ENCODE measurements at regions not wholly inside any gene's neighbourhood (a gene's known extent, or its start where the extent isn't known, plus 50 kb on each side); places are given as distances from the start of the nearest gene placed in this dataset.

- TF ChIP-seq MAFK (IDR thresholded peaks at IDR 0.05; ENCODE audit: low read depth, low read length), result no peak
- no peak for TF ChIP-seq ZNF274 (IDR thresholded peaks at IDR 0.05; ENCODE audit: borderline replicate concordance, extremely low read depth, low read length)
- no peak for TF ChIP-seq CBX5 (IDR thresholded peaks at IDR 0.05; ENCODE audit: low read depth, low read length)
Measured at GRCh38 chr6:80528115-80528514, 421.6 kb downstream of the BCKDHB start (continued).

Measured in H1 (cell line).